Body of pancreas (tissue), 4 donors: ENCODE measurements at regions not wholly inside any gene's neighbourhood (a gene's known extent, or its start where the extent isn't known, plus 50 kb on each side); places are given as distances from the start of the nearest gene placed in this dataset.

ENCODE experiments used
- POLR2A ChIP-seq, 3 donors: fragments of 450-650 bp; IDR thresholded peaks; one replicate each; pipeline ENCODE4 v1.6.1; 2016; ENCODE audit warnings: antibody characterized with exemption in 3 of 3, mild to moderate bottlenecking in 2 of 3
- TF ChIP-seq, protein P1 (sequence below), 7 experiments: fragments of 450-650 bp in 4 of 7; fragments of 200-600 bp in 3 of 7; sonication (generic) in 3 of 7; IDR thresholded peaks; one replicate each; pipeline ENCODE4 v1.5.1; 2016 to 2019; ENCODE audit warnings: antibody characterized with exemption in 7 of 7

DNA sequence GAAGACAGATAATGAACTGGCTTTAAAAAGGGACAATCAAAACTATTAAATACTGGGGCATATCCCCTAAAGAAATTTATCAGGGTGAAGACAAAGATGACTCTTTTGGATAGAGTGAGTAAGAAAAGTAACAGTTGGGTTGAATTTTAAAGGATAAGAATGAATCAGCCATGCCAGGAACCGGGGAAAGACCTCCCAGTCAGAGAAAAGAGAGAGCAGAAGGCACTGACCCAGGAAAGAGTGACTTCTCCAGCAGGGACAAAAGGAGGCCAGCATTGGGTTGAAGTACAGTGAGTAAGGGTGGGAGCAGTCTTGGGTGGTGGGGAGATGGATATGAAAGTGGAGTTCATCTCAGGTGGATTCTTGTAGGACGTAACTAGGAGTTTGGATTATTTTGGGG is 516.9 kb upstream of the JAG1 start:
- TF ChIP-seq, protein P1, sequence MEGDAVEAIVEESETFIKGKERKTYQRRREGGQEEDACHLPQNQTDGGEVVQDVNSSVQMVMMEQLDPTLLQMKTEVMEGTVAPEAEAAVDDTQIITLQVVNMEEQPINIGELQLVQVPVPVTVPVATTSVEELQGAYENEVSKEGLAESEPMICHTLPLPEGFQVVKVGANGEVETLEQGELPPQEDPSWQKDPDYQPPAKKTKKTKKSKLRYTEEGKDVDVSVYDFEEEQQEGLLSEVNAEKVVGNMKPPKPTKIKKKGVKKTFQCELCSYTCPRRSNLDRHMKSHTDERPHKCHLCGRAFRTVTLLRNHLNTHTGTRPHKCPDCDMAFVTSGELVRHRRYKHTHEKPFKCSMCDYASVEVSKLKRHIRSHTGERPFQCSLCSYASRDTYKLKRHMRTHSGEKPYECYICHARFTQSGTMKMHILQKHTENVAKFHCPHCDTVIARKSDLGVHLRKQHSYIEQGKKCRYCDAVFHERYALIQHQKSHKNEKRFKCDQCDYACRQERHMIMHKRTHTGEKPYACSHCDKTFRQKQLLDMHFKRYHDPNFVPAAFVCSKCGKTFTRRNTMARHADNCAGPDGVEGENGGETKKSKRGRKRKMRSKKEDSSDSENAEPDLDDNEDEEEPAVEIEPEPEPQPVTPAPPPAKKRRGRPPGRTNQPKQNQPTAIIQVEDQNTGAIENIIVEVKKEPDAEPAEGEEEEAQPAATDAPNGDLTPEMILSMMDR (IDR thresholded peaks at IDR 0.05) = no peak
- TF ChIP-seq POLR2A (IDR thresholded peaks at IDR 0.05) = no peak
